ENCODE measurements at regions not wholly inside any gene's neighbourhood (a gene's known extent, or its start where the extent isn't known, plus 50 kb on each side); places are given as distances from the start of the nearest gene placed in this dataset.

DNA sequence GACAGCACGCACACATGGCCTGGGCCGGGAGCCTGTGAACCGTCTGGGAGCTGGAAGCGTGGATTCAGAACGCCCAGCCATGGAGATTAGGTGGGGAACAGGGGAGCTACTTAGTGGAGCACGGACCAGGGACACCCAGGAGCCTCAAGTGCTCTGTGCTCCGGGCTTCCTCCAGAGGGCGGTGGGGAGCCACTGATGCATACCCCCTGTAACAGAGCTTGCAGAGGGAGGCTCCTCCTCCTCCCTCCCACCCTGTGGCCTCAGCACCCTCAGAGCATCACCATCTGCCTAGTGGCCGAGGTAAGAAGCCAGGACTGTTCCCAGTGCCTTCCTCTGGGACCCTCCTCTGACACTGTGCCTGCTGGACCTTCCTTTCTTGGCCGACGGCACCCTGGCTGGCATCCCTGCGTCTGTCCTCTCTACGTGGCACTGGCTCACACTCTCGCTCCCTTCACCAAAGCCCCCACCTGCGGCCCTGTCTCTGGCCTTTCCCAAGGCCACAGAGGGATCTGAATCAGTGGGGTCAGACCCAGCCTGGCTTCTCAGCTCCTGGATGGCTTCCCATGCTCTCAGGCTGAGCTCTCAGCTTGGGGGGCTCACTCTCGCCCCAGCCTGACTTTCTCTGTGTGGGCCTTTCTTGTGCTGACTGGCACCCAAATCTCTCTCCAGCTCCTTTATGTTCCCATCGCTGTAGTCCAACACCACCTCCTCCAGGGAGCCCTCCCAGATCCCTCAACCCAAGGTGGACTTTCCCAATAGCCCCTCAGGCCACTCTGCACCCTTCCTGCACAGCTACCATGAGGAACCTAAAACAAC lies 780.9 kb downstream of the BRD1 start:
- TF ChIP-seq ZBTB33 (IDR thresholded peaks at IDR 0.05; ENCODE audit: extremely low read depth, insufficient replicate concordance, low read length), result no peak
- TF ChIP-seq CBX3 (IDR thresholded peaks at IDR 0.05; ENCODE audit: low read depth), result no peak
- TF ChIP-seq ELF1 (IDR thresholded peaks at IDR 0.05; ENCODE audit: borderline replicate concordance, low read depth), result no peak
